ENCODE measurements at regions not wholly inside any gene's neighbourhood (a gene's known extent, or its start where the extent isn't known, plus 50 kb on each side); places are given as distances from the start of the nearest gene placed in this dataset.
"Not testable (repeated sequence)": the region's sequence is repeated elsewhere in the genome, so short reads cannot be mapped to it uniquely, and the experiment has no call there.

DNA sequence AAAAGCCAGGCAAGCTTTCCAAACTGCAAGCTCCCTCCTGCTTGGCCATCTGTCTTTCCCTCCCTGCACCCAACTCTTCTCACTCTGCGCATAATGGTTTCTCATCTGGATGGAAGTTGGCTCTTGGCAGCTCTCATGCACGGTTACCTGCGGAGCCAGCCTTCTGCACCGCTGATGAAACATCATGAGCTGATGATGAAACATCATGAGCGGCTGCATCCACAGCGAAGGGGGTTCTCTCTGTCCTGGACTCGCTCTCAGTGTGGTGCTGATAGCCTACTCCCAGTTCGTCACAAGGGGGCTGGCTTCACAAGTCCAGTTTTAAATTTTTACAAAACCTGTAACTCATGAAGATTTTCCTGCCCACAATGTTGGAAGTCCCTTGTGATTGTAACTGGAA is 457.5 kb downstream of the ACTR3B start:
- Histone ChIP-seq H3K27ac (no peak overlapping the region), H3K27me3 (no peaks in the 10 kb centered on the region), H3K9me3 (no peaks in the 10 kb centered on the region), H3K4me1 (no peaks in the 10 kb centered on the region), H3K36me3 (no peaks in the 10 kb centered on the region), H3K4me3 (no peak overlapping the region)
- TF ChIP-seq, protein P1, sequence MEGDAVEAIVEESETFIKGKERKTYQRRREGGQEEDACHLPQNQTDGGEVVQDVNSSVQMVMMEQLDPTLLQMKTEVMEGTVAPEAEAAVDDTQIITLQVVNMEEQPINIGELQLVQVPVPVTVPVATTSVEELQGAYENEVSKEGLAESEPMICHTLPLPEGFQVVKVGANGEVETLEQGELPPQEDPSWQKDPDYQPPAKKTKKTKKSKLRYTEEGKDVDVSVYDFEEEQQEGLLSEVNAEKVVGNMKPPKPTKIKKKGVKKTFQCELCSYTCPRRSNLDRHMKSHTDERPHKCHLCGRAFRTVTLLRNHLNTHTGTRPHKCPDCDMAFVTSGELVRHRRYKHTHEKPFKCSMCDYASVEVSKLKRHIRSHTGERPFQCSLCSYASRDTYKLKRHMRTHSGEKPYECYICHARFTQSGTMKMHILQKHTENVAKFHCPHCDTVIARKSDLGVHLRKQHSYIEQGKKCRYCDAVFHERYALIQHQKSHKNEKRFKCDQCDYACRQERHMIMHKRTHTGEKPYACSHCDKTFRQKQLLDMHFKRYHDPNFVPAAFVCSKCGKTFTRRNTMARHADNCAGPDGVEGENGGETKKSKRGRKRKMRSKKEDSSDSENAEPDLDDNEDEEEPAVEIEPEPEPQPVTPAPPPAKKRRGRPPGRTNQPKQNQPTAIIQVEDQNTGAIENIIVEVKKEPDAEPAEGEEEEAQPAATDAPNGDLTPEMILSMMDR (IDR thresholded peaks at IDR 0.05), result no peak
- FAIRE-seq (no peak), DNase-seq (no peak), ATAC-seq (no peak)
- 90 to 93% methylated on average over 8 of the region's 8 CpGs for WGBS, 2 donors
- intact Hi-C loops (cut with DNase I), result no loop called here

DNA sequence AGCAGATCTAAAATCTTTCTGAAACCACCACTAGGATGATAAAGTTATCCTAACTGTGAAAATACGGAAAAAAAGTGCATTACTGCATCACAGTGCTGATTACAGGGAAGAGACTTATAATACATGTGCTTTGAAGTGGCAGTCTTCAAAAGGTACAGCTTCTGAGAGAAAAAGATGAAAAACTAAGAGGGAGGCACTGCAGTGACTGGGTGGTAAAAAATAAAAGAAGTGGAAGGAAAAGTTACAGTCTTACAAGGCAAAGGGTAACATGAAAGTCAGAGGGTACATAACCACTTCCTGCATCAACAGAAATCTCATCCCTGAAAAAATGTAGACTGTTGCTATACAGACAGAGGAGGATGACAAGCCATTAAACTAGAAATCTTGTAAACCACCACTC is 465.3 kb downstream of the ACTR3B start:
- no peak for DNase-seq
- no peaks in the 10 kb centered on the region for H3K4me1 ChIP-seq
- FAIRE-seq, result no peak
- H3K36me3 ChIP-seq, result no peaks in the 10 kb centered on the region
- intact Hi-C loops (cut with DNase I), result no loop called here
- no peaks in the 10 kb centered on the region for H3K27me3 ChIP-seq
- ATAC-seq, result no peak
- H3K9me3 ChIP-seq, result peaks cover 0 to 3% (median 0%) of the 10 kb centered on the region in 4 donors
- no peak overlapping the region for H3K27ac ChIP-seq
- TF ChIP-seq, protein P1 (IDR thresholded peaks at IDR 0.05), result no peak
- H3K4me3 ChIP-seq, result no peak overlapping the region
- 62 to 82% methylated on average over 1 of the region's 1 CpG for WGBS, 2 donors

DNA sequence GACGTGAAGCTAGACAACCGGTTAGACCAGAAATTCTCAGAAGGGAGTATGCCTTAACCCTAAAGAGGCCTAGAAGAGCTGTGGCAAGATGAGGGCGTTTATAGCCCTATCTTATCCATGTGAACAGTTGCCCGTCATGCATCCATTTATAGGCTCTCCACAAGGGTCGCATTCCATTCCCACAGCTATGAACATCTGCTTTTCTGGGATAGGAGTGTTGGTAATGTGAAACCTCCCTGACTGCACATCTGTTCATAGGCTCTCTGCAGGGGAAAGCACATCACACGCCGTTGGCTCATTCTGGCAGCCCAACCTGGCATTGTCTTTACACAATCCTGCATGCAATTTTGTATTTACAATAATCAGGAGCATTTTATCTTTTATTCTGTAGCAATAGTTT is 485.6 kb downstream of the ACTR3B start:
- FAIRE-seq; H3K9me3 ChIP-seq; H3K27ac ChIP-seq; H3K36me3 ChIP-seq; H3K4me1 ChIP-seq; intact Hi-C loops (cut with DNase I); ATAC-seq; H3K4me3 ChIP-seq; H3K27me3 ChIP-seq; DNase-seq: not testable (repeated sequence)
- WGBS, 2 donors, result 77 to 78% methylated on average over 7 of the region's 7 CpGs

DNA sequence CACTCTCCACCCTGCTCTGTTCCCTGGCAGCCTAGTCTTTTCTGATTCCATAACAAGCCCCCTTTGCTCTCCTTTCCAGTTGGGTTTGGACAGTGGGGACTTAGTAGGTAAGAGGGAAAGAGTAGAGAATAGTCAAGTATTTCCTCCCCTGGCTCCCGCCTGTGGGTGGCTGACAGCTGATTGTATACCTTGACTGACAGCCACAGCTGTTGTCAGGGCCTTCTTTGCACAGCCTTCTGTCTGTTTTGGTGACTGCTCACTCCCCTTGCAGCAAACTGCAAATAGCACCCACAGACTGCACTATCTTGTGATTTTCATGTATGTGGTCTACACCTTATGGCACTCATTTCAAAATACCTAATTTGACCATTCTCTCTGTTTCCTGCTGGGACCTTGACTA is 486.3 kb downstream of the ACTR3B start:
- no peak for ATAC-seq
- TF ChIP-seq, protein P1 (IDR thresholded peaks at IDR 0.05), result no peak
- Histone ChIP-seq H3K36me3 (no peaks in the 10 kb centered on the region), H3K4me3 (no peak overlapping the region), H3K27me3 (no peaks in the 10 kb centered on the region), H3K27ac (no peak overlapping the region), H3K9me3 (no peaks in the 10 kb centered on the region), H3K4me1 (no peaks in the 10 kb centered on the region)
- FAIRE-seq, result no peak
- DNase-seq, result no peak
- WGBS, 2 donors, result 80 to 90% methylated on average over 1 of the region's 1 CpG
- intact Hi-C loops (cut with DNase I), result no loop called here

DNA sequence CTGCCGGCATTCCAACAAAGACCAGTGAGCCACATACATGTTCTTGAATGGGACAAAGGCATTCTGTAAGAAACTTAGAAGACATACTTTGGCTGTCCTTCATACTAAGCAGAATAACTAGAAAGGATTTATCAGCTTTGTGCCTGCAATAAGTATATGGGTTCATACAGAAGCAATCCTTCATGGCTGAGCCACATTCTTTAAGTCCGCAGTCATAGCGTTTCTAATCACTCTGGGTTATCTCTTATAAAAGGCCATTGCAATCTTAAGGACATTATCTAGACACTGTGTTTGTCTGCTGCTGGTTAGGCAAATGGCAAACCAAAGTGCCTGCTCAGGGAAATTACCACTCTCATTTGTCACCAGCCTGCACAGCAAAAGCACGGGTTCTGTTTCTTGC is 488.4 kb downstream of the ACTR3B start:
- intact Hi-C loops (cut with DNase I), result no loop called here
- H3K9me3 ChIP-seq, result no peaks in the 10 kb centered on the region
- no peak for DNase-seq
- FAIRE-seq, result no peak
- no peak for ATAC-seq
- no peaks in the 10 kb centered on the region for H3K36me3 ChIP-seq
- 31 to 36% methylated on average over 4 of the region's 4 CpGs for WGBS, 2 donors
- H3K4me1 ChIP-seq, result no peaks in the 10 kb centered on the region
- no peak overlapping the region for H3K4me3 ChIP-seq
- H3K27me3 ChIP-seq, result no peaks in the 10 kb centered on the region
- TF ChIP-seq, protein P1 (IDR thresholded peaks at IDR 0.05), result no peak
- H3K27ac ChIP-seq, result no peak overlapping the region

DNA sequence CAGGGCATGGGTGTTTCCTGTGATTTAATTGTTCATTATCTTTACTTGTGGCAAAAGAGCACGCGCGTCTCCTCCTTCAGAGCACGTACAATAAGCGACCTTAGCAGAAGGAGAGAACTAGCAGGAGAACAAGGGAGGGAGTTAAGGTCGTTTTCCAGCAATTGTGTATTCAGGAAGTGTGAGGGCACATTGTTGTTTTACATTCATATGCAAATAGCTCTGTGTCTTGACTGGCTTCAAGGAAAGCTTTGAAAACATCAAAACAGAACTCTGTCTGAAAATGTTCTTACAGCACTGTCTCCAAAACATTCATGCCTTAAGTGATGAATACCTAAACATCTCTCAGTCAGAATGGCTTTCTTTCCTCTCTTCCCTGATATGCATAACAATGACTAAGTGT is 499.1 kb downstream of the ACTR3B start:
- DNase-seq (no peak), FAIRE-seq (no peak), ATAC-seq (no peak)
- Histone ChIP-seq H3K27ac (no peak overlapping the region), H3K4me3 (no peak overlapping the region), H3K4me1 (no peaks in the 10 kb centered on the region), H3K36me3 (no peaks in the 10 kb centered on the region), H3K9me3 (no peaks in the 10 kb centered on the region), H3K27me3 (no peaks in the 10 kb centered on the region)
- TF ChIP-seq, protein P1 (IDR thresholded peaks at IDR 0.05), result no peak
- 67 to 68% methylated on average over 6 of the region's 6 CpGs for WGBS, 2 donors
- intact Hi-C loops (cut with DNase I), result no loop called here

Measured in pancreas (tissue), 10 donors.